GM19397 (cell line): ENCODE measurements at regions not wholly inside any gene's neighbourhood (a gene's known extent, or its start where the extent isn't known, plus 50 kb on each side); places are given as distances from the start of the nearest gene placed in this dataset.

Experiments used
- ATAC-seq: cut with Tn5 transposase; IDR thresholded peaks from one replicate; pipeline ENCODE4 v1.9.1; 2021; ENCODE audit warnings: mild to moderate bottlenecking, moderate library complexity; ENCODE audit not compliant: unreplicated experiment

DNA sequence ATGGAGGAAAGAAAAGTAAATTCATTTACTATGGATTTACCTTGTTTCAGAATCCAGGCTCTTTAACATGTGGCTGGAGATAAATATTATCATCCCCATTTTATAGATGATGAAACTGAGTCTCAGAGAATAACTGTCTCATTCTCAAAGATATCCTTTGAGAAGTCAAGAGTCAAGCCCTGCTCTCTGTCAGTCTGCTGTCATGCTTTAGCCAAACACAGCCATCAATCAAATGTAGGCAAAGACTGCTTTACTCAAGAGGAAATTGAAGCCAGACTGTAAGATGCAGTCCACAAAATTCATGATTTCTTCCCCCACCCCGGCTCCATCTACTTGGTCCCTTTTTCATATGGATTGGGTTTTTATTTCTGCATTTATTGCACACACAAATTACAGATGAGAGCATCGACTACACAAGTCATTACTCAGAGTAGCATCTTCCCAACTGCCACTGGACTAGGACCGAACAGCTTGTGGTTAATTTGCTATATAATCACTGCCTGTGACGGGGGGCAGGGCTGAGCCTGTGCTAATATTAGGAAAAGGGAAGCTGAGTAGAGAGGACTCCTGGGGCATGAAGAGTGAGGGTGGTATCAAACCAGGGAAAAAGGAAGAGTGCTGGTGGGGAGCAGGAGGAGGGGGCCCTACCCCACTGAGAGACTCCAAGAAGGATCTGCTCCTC is 102.7 kb upstream of the TOP1 start:
- ATAC-seq, result no peak

DNA sequence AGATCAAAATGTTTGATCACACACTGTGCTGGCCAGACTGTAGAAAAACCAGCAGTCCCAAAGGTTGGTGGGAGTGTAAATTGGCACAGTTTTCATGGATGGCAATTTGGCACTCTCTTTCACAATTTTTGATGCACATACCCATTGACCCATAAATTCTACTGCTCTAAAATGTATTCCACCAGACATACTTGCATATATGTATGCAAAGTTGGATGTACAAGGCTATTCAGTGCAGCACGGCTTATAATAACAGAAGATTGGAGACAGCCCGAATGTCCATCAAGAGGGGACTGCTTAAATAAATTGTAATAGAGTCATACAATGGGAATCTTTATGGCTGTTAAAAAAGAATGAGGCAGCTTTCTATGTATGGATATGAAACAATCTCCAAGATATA is 101.7 kb upstream of the TOP1 start:
- no peak for ATAC-seq

DNA sequence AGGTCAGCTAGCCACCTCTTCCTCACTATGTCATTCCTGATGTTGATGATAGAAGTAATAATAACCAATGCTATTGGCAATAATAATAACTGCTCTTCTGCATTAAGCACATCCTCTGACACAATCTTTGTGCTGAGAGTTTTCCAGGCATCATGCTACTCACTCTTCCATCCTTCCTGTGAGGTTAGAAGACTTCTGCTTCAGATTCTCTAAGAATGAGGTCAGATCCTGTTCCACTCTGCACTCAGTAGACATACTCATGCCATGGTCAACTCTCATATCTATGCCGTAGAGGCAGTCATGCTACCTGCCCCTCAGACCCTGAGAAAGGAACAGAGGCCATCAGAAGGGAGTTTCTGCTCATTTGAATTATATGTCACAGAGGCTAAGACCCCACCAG is 98.1 kb upstream of the TOP1 start:
- no peak for ATAC-seq

DNA sequence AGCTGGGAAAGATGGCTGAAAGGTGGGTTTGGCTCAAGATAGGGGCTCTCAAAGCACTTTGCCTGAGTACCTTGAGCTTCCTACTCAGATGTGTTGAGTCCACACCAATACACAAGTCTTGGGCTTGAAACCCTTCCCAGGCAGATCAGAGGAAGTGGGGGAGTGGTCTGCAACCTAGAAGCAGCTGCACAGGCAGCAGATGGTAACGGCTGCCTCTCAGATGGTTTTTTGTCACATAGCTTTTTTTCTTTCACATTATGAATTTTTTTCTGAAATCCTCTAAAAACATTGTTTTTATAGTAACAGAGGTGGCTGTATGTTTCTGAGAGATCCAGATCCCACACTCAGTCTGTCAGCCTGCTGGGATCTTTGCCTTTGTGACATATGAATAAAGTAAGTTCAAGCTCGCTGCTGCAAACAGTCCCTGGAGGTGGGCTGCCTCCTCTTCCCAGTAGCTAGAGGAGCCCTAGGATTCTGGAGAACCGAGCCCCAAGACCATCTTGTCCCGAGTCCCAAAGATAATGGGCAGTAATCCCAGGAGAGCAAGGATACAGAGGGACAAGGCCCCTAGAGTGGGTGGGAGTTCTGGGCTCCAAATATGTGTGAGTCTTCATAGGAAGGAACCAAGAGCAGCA is 97.1 kb upstream of the TOP1 start:
- ATAC-seq, result no peak

DNA sequence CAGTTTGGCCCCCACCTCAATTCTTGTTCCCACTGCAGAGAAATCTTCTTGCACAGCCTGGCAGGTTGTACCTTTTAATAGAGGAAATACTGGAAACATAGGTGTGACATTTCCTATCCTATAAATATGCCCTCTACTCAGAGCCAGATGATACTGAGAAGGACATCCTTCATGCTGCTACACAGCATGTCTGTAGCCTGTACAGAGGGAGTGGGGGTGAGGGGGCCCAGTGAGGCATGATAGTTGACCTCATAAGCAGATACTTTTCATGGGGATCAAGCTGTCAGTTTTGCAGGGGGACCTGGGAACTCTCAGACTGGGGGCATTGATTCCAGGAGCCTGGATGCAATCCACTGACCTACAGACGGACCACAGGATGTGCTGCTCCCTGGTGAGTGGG is 96.2 kb upstream of the TOP1 start:
- no peak for ATAC-seq

DNA sequence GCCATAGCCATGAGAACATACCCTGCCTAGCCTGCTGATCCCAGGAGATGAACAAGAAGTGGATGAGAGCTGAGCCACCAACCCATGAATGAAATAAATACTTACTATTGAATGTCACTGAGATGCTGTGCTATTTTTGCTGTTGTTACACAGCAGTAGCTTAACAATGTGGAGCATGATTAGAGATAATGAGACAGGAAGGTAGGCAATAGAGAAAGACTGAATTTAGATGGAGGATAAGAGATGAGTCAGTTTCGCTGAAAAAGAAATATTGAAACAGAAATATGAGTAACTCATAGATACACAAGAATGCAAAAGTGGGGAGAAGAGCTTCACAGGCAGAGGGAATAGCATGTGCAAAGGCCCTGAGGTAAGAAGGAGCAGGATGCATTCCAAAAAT is 94.9 kb upstream of the TOP1 start:
- ATAC-seq, result no peak

DNA sequence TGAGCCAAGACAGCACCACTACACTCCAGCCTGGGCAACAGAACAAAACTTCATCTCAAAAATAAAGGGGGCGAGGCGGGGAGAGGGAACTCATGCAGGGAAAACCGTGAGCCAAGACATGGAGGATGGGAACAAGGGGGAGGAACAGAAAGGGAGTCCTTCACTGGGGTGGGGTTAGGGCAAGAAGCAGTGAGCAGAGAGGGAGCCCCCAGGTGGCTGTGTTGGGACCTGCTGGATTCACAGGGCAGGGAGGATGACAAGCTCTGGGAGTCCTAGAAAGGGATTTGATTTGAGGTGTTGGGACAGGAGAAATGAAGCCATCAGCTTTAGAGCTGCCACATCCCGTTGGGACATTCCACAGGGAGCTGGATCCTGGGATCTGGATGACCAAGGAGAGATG is 90.6 kb upstream of the TOP1 start:
- ATAC-seq, result no peak

DNA sequence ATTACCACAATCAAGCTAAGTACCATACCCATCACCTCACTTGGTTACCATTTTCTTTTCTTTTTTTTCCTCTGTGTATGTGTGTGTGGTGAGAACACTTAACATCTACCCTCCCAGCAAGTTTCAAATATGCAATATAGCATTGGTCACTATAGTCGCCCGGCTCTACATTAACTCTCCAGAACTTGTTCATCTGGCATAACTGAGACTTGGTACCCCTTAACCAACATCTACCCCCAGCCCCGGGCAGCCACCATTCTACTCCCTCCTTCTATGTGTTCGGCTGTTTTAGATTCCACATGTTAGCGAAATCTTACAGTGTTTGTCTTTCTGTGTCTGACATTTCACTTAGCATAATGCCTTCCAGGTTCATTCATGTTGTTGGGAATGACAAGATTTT is 89.0 kb upstream of the TOP1 start:
- ATAC-seq, result no peak

DNA sequence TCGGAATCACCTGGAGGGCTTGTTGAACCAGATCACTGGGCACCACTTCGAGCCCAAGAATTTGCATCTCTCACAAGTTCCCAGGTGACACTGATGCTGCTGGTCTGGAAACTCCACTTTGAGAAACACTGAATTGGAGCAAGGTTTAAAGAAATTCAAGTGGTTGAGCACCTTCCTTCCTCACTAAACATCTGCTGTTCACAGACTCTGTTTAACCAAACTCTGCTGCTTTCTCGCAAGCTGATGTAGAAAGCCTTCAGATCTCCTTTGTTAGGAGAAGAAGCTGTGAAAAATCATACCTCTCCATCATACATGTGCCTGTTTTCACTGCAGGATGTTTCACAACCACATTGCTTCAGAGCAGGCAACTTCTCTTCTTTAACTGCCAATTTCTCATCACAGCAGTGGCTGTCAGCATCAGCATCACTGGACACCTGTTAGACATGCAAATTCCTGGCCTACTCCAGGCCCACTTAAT is 87.5 kb upstream of the TOP1 start:
- ATAC-seq, result no peak

DNA sequence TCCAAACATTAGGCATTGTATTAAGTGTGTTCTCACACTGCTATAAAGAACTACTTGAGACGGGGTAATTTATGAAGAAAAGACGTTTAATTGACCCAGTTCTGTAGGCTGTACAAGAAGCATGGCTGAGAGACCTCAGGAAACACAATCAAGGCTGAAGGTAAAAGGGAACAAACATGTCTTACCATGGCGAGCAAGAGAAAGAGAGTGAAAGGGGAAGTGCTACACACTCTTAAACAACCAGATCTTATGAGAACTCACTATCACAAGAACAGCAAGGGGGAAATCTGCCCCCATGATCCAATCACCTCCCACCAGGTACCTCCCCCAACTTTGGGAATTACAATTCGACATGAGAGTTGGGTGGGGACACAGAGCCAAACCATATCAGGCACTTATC is 86.6 kb upstream of the TOP1 start:
- no peak for ATAC-seq

DNA sequence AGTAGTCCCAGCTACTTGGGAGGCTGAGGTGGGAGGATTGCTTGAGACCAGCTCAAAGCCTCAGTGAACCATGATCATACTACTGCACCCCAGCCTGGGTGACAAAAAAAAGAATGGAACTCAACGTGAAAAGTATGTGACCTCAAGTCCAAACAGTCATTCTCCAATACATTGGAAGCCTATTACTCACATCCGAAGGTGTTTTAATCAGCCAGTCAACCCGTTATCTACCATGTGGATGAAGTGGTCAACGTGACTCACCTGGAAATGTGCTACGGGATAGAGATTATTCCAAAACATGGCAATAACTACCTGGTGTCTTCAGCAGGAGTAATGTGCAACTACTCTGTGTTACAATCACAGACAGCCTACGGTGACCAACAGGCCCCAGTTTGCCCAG is 85.8 kb upstream of the TOP1 start:
- ATAC-seq, result no peak

DNA sequence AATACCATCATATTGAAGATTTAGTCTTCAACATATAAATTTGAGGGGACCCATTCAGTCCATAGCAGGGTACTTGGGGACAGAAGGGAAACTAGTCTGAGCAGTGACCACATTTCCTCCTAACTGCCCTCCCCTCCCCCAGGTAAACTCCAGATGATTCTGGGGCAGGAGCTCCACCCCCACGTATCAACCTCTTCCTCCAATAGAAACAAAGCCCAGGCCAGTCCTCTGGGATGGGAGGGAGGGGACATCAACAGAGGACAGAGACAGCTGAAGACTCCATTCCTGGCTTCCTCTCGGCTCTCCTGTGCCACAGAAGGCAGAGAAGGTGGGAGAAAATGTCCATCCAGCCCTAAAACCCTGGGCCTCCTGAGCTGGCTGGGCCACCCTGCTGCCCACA is 85.0 kb upstream of the TOP1 start:
- no peak for ATAC-seq

DNA sequence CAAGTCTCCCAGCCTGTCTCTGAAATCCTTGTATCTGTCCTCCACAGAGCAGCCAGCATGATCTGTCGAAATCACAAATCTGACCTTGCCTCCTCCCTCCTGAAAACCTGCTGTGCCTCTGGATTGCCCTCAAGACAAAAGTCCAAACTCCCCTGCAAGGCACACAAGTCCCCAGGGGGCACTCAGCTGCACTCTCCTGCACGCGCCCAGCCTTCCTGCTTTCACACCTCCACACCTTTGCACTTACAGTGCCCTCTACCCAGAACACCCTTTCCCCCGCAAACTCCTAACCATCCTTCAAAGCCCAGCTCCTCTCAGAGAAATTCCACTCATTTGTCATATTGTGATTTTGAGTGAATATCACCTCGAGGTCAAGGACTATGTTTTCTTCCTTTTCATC is 83.4 kb upstream of the TOP1 start:
- ATAC-seq, result no peak

DNA sequence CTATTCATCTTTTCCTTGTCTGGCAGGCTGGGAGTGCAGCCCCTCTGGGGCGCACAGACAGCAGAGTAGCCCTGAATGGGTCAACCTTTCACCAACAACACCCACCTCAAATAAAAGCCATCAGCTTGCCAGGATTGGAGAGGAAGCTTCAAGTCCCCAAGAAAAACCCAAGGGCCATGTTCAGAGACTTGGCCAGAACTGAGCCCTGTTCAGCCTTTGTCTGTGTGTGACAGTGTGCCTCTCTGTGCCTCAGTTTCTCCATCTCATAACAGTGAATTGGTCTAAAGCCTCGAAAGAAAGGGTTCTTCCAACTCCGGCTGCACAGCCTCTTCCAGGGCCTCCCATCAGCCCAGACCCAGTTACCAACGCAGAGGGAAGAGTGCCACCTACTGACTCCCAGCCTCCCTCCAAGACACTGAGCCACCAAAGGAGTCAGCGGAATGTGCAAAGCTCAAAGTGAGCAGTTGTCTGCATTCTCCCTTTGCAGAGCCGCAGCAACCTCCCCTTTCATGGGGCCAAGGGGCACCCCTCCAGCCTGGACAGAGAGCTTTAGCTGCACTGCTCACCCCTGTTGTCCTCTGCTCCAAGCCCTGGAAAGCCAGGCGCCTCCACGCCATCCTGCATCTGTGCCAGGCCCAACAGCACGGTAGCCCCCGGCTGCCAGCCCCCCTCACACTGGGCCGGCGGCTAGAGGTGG is 82.7 kb upstream of the TOP1 start:
- no peak for ATAC-seq

DNA sequence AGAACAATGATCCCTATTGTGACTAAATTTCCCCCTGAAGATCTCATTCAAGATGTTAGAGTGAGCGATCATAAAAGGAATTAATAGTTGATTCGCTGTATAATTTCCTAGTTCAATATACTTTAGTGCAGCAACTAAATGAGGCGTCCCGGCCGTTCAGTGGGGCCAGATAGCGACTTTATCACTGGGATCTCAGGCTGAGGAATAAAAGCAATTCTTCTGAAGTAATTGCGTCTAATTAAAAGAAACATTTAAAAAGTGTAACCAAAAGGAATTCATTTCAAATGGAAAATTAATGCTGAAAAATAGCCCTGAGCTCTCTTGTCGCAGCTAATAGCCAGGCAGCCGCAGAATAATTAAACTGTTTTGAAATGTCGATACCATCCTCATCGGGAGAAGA is 82.2 kb upstream of the TOP1 start:
- ATAC-seq, result no peak

DNA sequence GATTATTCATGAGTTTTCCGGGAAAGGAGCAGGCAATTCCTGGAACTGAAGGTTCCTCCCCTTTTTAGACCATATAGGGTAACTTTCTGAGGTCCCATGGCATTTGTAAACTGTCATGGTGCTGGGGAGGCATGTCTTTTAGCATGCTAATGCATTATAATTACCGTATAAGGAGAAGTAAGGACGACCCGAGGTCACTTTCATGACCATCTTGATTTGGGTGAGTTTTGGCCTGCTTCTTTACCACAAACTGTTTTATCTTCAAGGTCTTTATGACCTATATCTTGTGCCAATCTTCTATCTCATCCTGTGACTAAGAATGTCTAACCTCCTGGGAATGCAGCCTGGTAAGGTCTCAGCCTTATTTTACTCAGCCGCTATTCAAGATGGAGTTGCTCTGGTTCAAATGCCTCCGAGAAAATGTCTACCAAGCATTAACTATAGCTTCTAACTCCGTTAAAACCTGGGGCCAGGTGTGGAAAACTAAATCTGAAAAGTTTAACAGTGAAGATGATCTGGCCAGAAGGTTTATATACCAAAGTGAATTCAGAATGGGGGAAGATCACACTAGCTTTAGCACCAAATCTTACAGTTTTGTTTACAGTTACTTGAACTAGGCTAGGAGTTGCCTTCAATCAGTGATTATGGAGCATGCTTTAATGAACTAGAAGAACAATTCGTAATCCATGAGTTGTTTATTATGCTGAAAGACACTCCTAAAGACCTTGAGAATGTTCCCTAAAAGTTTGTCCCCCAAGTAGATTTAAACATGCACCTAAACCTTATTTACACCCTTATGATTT is 80.0 kb upstream of the TOP1 start:
- ATAC-seq, result no peak

DNA sequence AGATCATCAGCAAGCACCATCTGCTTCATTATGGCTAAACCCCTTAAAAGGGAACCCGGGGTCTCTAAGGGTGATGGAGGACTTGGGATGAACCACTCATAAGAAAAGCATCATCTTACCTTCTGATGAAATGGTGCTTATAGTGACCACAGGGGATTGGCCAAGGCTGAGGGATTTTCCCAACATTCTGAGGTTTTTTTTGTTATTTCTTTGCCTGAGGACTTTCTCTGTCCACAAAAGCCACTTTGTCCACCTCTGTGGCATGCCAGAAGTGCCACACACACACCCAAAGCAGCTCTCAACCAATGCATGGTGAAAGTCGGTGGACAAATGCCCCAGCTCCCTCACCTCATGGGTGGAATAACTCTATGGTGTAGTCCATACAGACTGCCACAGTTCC is 79.3 kb upstream of the TOP1 start:
- ATAC-seq, result no peak

DNA sequence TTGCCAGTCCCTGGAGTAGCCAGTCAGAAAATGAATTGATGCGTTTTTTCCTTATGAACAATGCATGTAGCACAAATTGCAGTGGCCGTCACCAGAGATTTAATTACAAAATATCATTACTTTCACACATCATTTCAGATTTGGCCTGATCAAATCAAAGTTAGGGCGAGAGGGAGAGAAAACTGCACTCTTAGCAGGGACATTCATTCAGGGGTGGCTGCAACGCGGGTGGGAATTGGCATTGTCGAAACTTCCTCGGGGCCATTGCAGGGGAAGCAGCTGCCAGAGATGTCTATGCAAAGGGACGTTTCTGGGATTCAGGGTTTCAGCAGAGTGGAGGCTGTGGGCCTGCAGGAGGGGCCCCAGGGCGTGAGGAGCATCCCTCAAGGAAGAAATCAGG is 76.5 kb upstream of the TOP1 start:
- no peak for ATAC-seq

DNA sequence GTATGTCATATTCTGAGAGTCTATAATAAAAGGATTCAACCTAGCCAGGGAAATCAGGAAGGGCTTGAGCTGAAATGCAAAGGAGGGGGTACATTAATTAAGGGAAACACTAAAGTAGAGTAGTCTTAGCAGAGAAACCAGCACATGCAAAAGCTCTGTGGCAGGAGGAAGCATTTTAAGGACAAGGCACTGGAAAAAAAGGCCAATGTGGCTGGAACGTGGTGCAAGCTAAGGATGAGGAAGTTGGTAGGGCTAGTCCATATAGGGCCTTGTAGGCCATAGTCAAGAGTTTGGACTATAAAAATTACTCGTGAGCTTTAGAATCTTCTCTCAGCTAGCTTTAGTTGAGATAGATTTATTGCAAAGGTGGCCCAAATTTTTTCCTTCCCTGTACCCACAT is 75.2 kb upstream of the TOP1 start:
- ATAC-seq, result no peak

DNA sequence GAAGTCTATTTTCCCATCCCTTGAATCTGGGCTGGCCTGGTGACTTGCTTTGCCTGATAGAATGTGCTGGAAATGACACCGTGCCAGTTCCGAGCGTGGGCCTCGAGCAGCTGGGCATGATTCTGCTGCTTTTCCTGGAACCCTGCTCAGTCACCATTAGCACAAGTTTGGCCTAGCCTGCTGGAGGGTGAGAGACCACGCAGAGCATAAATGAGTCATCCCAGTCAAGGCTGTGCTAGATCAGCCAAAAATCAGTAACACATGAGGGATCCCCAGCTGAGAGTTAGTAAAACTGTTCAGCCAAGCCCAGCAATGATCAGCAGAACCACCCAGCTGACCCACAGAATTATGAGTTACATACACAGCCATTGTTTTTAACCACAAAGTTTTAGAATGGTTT is 74.8 kb upstream of the TOP1 start:
- no peak for ATAC-seq

DNA sequence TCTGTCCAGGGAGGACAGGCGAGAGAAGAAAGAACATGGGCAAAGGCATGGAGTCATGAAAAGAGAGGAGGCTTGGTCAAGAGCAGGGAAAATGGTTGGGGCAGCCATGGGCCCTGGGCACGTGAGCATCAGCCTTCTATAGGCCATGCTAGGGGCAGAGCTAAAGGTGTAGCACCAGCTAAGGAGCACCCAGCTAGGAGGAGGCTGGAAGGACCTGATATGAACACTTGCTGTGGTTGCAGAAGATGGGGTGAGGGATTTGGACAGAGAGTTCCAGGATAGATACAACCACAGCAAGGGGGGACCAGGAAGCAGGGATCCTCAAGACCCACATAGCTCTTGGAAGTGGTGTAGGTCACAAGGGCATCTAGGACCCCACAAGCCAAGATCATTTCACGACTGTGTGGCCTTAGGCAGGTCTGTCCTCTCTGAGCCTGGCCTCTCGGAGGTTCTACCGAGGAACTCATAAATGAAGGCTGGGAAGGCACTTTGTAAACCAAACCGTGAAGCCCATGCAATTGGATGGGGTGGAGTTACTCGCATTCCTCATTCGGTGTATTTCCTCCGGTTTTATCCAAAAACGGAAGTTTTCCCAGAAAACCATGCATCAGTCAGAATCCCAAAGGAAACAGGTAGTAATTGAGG is 74.0 kb upstream of the TOP1 start:
- no peak for ATAC-seq
